D341Med (cell line): ENCODE measurements at regions not wholly inside any gene's neighbourhood (a gene's known extent, or its start where the extent isn't known, plus 50 kb on each side); places are given as distances from the start of the nearest gene placed in this dataset.
"Not testable (repeated sequence)": the region's sequence is repeated elsewhere in the genome, so short reads cannot be mapped to it uniquely, and the experiment has no call there.

Source experiments
- DNase-seq: peaks from one replicate; pipeline ENCODE4 v3.0.0; 2012; ENCODE audit warnings: low spot score

DNA sequence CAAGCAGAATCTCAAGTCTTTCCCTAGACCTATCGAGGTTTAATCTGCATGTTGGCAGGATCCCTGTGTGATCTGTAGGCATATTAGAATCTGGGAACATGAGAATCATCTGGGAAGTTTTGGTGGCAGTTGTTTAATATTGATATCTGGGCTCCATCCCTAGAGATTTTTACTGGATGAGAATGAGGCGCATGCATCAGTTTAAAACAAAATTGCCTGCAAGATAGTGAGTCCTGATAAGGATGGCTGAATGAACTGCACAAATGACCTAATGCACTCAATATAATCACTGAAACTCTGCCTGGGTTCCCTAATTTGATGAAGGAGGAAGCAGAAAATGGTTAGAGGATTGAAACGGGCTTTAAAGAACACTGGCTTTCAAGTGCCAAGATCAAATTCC is 218.0 kb downstream of the FGFR2 start:
- no peak for DNase-seq

GRCh38 chr10:121382029-121382520 is 216.2 kb downstream of the FGFR2 start:
- not testable (repeated sequence) for DNase-seq

GRCh38 chr10:121385136-121385535 is 213.1 kb downstream of the FGFR2 start:
- DNase-seq: no peak

- no peak for DNase-seq
These were observed 205.6 kb downstream of the FGFR2 start for GRCh38 chr10:121392657-121393056.

DNA sequence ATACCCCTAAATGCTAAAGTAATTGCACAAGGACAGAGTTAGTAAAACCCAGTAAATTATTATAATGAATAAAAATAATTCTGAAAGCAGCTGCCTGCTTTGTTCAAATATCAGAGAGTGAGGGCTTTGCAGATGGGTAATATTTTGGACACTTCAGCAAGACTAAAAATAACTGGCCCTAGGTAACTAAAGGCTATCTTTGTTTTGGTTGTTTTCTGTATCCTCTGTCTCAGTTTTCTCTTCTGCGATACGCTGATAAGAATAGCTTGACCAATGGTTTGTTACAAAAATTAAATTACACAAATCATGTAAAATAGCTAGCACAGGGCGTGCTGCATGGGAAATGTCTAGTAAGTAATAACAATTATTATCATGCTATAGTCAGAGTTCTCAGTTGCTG is 204.7 kb downstream of the FGFR2 start:
- DNase-seq: no peak

- DNase-seq: not testable (repeated sequence)
These were observed 197.7 kb downstream of the FGFR2 start for GRCh38 chr10:121400507-121400906.

DNA sequence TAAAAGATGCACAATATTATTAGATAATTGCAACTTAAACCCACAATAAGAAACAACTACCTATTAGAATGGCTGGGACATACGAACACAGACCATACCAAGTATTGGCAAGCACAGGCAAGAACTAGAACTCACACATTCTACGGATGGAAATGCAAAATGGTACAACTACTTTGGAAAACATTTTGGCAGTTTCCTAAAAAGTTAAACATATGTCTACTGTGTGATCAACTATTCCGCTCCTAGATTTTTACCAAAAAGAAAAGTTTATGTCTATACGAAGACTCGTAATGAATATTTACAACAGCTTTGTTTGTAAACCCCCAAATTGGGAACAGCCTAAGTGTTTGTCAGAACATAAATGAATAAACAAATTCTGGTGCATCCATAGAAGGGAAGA is 194.7 kb downstream of the FGFR2 start:
- DNase-seq: no peak

GRCh38 chr10:121404611-121405010 is 193.6 kb downstream of the FGFR2 start:
- no peak for DNase-seq

- no peak for DNase-seq
These were observed 193.1 kb downstream of the FGFR2 start for GRCh38 chr10:121405096-121405495.

- no peak for DNase-seq
These were observed 192.7 kb downstream of the FGFR2 start for GRCh38 chr10:121405549-121405948.

- no peak for DNase-seq
These were observed 192.3 kb downstream of the FGFR2 start for GRCh38 chr10:121405953-121406352.

DNA sequence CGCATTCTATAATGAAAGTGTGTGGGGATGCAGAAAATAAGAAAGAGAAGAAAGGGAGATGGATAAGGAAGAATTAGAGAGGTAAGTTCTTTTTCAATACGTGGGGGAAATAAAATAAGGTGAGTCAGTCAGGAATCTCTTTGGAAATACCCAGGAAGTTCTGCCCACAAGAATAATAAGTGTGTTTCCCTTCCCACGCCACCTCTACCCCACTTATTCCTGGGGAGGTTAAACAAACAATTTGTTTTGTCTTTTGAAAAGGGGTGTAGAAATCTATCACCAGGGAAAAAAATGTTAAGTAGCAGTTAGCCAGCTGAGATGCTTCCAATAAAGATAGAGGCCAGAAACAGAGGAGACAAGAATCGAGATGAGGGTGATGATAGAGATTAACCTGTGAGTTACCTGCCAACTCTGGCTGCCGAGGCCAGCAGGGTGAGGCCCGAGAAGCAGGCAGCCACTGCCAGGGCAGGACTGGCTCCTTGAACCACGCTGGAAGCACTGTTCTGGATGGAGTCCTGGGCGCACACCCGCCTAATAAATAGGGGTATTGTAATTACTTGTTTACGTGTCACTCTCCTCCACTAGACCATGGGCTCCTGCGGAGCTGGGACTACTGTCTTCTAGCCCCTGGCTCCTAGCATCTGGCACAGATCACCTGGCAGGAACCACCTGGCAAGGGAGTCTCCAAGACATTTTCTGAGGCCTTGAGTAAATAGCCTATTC is 191.3 kb downstream of the FGFR2 start:
- DNase-seq: no peak

DNA sequence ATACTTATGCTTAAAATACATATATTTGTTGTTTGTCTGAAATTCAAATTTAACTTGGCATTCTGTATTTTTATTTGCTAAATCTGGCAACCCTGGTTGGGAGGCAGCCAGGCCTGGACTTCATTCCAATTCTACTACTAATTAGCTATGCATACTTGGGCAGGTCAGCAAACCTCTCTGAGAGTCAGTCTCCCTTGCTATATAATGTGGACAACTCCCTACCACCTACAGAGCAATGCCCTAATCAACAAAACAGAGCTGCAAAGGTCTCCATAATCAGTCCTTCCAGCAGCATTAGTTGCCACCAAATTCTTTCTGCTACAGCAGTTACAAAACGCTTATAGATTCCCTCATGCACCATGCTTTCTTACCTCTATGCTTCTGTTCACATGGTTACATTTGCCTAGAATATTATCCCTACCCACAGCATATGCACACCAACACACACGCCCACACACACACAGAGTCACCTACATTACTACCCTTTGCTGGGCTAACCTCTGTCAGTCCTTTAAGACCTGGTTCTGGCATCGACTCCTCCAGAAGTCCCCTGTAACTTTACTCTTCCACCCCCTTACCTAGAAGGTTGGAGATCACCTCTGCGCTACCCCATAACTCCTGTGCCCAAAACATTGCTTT is 188.7 kb downstream of the FGFR2 start:
- no peak for DNase-seq

- DNase-seq: no peak
These were observed 187.2 kb downstream of the FGFR2 start for GRCh38 chr10:121411004-121411403.

GRCh38 chr10:121413951-121414350 is 184.3 kb downstream of the FGFR2 start:
- DNase-seq: no peak

DNA sequence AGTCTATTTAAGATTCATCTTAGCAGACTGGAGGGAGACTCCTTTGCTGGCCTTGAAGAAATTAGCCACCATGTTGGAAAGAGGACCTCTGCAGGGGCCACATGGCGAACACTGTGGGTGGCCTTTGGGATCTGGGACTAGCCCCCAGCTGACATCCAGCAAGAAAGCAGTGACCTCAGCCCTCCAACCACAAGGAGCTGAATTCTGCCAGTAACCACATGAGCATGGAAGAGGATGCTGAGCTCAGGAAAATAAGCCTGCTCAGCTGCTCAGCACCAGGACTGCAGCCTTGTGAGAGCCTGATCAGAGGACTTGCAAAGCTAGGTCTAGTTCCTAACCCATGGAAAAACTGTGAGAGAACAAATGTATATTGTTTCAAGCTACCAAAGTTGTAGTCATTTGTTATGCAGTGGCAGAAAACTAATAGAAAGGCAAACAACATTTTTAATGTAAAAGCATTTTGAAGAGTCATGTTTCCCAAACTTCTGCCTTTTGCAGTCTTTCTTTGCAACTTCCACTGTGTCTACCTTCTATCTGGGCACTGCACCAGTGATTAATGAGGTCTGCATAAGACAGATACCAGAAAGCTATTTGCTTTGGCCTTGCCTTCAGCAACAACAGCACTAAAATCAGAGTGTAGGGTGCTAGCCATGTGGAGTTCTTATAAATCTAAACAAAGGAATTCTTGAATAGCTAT is 183.7 kb downstream of the FGFR2 start:
- no peak for DNase-seq

DNA sequence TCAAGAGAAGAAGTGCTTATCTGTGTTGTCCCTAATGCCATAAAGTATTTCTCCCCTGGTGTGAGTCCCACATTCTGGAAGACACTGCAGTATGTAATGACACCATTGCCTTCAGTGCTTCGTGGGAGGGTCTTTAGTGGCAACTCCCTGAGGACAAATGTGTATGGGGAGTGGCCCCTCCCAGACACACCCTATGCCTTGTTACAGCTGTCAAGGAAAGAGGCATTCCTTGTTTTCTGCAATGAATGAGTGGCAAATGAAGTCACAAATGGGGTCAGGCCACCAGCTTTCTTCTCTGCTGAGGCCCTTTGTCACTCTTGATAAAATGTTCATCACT is 183.2 kb downstream of the FGFR2 start:
- DNase-seq: no peak

DNA sequence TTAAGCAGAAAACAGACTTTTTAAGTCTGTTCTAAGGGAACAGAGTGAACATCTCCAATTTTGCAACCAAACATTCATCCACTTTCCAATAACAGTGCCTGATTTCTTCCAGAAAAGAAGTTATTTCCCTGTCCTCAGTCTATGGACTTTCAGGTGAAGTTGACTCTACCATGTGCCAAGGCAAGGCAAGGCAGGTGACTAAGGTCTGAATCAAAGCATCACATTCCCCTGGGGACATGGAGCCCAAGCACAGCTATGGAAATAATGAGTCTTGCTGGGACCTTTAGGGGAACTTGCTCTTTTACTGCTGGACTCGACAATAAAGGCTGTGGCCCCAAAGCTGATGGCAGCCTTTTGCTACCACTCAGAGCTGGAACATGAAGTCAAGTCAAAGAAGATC is 182.2 kb downstream of the FGFR2 start:
- DNase-seq: no peak

DNA sequence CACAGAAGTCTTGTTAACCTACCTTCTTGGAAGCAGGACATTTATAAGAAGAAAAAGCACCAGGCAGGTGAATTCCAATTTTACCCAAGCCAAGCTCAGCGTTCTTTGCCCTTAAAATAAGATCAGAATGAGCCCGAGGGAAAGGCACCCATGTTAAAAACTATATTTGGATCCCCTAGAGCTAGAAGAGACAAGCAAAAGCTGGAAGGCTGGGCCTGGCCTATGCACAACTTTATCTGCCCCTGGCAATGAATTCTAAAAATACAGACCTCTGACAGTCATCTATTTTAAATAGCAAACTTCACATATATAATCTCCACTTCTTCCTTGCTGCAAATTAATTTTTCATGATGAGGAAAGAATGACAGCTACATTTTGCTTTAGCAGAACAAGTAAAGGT is 180.9 kb downstream of the FGFR2 start:
- DNase-seq: no peak

DNA sequence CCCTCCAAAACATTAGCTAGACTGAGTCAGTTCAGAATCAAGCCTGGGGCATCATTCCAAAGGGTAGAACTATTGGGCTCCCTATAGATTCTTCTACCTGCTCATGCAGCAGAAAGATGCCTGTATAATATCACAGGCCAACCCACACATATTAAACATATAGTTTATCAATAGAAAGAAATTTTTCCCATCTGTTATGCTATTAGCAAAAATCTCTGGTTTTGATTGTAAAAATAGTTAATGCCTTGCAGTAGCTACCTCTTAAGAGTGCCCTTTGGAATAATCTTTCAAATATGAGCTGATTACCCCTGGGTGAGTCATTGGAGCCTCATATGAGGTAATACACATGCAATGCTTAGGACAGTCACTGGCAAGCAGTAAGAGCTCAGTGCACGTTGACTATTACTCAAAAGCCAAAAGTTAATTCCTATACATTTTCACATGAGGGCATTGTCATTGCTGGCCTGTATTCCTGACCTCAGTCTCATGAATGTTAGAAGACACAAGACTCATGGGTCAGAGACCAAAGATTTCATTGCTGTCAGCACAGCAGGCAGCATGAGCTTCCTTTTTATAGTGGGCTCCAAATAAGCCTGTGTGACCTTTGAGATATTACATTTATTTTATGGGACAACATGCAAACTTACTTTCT is 180.0 kb downstream of the FGFR2 start:
- no peak for DNase-seq

DNA sequence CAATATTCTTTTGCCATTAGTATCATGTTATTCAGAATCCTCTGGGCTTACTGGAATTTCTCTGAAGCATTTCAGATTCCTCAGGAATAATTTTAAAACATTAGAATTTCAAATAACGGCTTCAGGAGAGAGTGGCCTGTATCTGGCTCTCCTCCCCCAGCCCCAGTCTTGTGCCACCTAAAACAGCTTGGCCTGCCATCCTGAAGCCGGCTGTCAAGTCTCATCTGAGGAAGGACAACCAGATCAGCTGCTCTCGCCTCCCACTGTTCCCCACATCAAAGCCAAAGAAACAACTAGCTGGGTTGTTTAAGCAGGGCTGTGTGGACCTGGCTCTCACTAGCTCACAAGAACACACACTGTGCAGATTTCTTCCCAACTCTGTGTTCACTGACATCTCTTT is 178.2 kb downstream of the FGFR2 start:
- DNase-seq: no peak

GRCh38 chr10:121422096-121422495 is 176.1 kb downstream of the FGFR2 start:
- no peak for DNase-seq

- DNase-seq: no peak
These were observed 172.6 kb downstream of the FGFR2 start for GRCh38 chr10:121425623-121426022.
